ENCODE measurements at regions not wholly inside any gene's neighbourhood (a gene's known extent, or its start where the extent isn't known, plus 50 kb on each side); places are given as distances from the start of the nearest gene placed in this dataset.
A peak's percentile ranks its signal among the peaks of the same experiment; 100 is the strongest.
"Not testable (repeated sequence)": the region's sequence is repeated elsewhere in the genome, so short reads cannot be mapped to it uniquely, and the experiment has no call there.

GRCh38 chr15:99823346-99823745, 90.1 kb upstream of the LYSMD4 start:
- Histone ChIP-seq H3K36me3 (no peaks in the 10 kb centered on the region), H3K27ac (no peak overlapping the region), H3K9me3 (no peaks in the 10 kb centered on the region), H3K4me1 (no peaks in the 10 kb centered on the region), H3K4me3 (no peak overlapping the region), H3K27me3 (no peaks in the 10 kb centered on the region)
- ATAC-seq = no peak
- in situ Hi-C loops (cut with MboI; ENCODE audit: low sequenced_read_pairs in 4 of 4) = no loop called here
- intact Hi-C loops (cut with DNase I; ENCODE audit: low total_unique reads) = no loop called here
- TF ChIP-seq POLR2A (IDR thresholded peaks at IDR 0.05) = no peak
- DNase-seq = no peak

GRCh38 chr15:99819981-99820718, 86.9 kb upstream of the LYSMD4 start:
- H3K27ac ChIP-seq = no peak overlapping the region
- in situ Hi-C loops (cut with MboI; ENCODE audit: low sequenced_read_pairs in 4 of 4) (no loop called here), intact Hi-C loops (cut with DNase I; ENCODE audit: low total_unique reads) (no loop called here)
- no peaks in the 10 kb centered on the region for H3K4me1 ChIP-seq
- no peaks in the 10 kb centered on the region for H3K36me3 ChIP-seq
- H3K4me3 ChIP-seq = no peak overlapping the region
- DNase-seq (no peak), ATAC-seq (no peak)
- TF ChIP-seq POLR2A (IDR thresholded peaks at IDR 0.05) (no peak), CTCF (IDR thresholded peaks at IDR 0.05 in 4 of 5, conservative IDR thresholded peaks at IDR 0.05 in 1 of 5) (no peak)
- H3K27me3 ChIP-seq = no peaks in the 10 kb centered on the region
- H3K9me3 ChIP-seq = no peaks in the 10 kb centered on the region

GRCh38 chr15:99818872-99819271, 85.6 kb upstream of the LYSMD4 start:
- intact Hi-C loops (cut with DNase I; ENCODE audit: low total_unique reads) = no loop called here
- H3K27me3 ChIP-seq = no peaks in the 10 kb centered on the region
- no peak overlapping the region for H3K4me3 ChIP-seq
- DNase-seq (no peak), ATAC-seq (no peak)
- H3K27ac ChIP-seq = no peak overlapping the region
- H3K9me3 ChIP-seq = no peaks in the 10 kb centered on the region
- no peaks in the 10 kb centered on the region for H3K36me3 ChIP-seq
- TF ChIP-seq POLR2A (IDR thresholded peaks at IDR 0.05) (no peak), CTCF (IDR thresholded peaks at IDR 0.05 in 4 of 5, conservative IDR thresholded peaks at IDR 0.05 in 1 of 5) (no peak)
- no peaks in the 10 kb centered on the region for H3K4me1 ChIP-seq
- in situ Hi-C loops (cut with MboI; ENCODE audit: low sequenced_read_pairs in 4 of 4) = no loop called here

- in situ Hi-C loops (cut with MboI; ENCODE audit: low sequenced_read_pairs in 4 of 4); intact Hi-C loops (cut with DNase I; ENCODE audit: low total_unique reads); H3K27ac ChIP-seq; H3K4me3 ChIP-seq; H3K4me1 ChIP-seq; H3K27me3 ChIP-seq; ATAC-seq; DNase-seq; H3K9me3 ChIP-seq; H3K36me3 ChIP-seq: not testable (repeated sequence)
Observed at GRCh38 chr15:99816862-99817261, 83.6 kb upstream of the LYSMD4 start.

- H3K36me3 ChIP-seq; H3K4me3 ChIP-seq; H3K4me1 ChIP-seq; intact Hi-C loops (cut with DNase I; ENCODE audit: low total_unique reads); in situ Hi-C loops (cut with MboI; ENCODE audit: low sequenced_read_pairs in 4 of 4); H3K27ac ChIP-seq; DNase-seq; H3K9me3 ChIP-seq; H3K27me3 ChIP-seq; ATAC-seq: not testable (repeated sequence)
Observed at GRCh38 chr15:99810663-99811062, 77.4 kb upstream of the LYSMD4 start.

GRCh38 chr15:99799854-99800250, 66.6 kb upstream of the LYSMD4 start:
- H3K9me3 ChIP-seq; H3K27ac ChIP-seq; ATAC-seq; DNase-seq; intact Hi-C loops (cut with DNase I; ENCODE audit: low total_unique reads); H3K4me1 ChIP-seq; H3K27me3 ChIP-seq; in situ Hi-C loops (cut with MboI; ENCODE audit: low sequenced_read_pairs in 4 of 4); H3K36me3 ChIP-seq; H3K4me3 ChIP-seq: not testable (repeated sequence)

GRCh38 chr15:99799182-99799853, 66.1 kb upstream of the LYSMD4 start:
- H3K4me1 ChIP-seq; H3K36me3 ChIP-seq; intact Hi-C loops (cut with DNase I; ENCODE audit: low total_unique reads); H3K27ac ChIP-seq; H3K27me3 ChIP-seq; H3K4me3 ChIP-seq; H3K9me3 ChIP-seq; in situ Hi-C loops (cut with MboI; ENCODE audit: low sequenced_read_pairs in 4 of 4): not testable (repeated sequence)
- ATAC-seq (peak; percentile 65 to 73), DNase-seq (peak in 1 of 2 donors; percentile 65)

Data from gastrocnemius medialis (tissue), 4 donors.